Naive B cell (primary cell): ENCODE measurements at regions not wholly inside any gene's neighbourhood (a gene's known extent, or its start where the extent isn't known, plus 50 kb on each side); places are given as distances from the start of the nearest gene placed in this dataset.

ENCODE experiments used
- ATAC-seq, 2 donors: fragments of 150-1000 bp; cut with Tn5 transposase; 2 replicates each; pipeline ENCODE4 v1.10.0; 2021; ENCODE audit warnings: low read depth in 2 of 2, mild to moderate bottlenecking in 2 of 2, moderate library complexity in 2 of 2
- DNase-seq: peaks from one replicate; pipeline ENCODE4 v3.0.0; 2022
- H3K27ac Mint-ChIP-seq, 6 donors: one replicate each; pipeline ENCODE4 v1.8.0; 2020 to 2022; ENCODE audit warnings: mild to moderate bottlenecking in 6 of 6, mixed read lengths in 6 of 6, moderate library complexity in 5 of 6, inconsistent platforms in 2 of 6
- H3K27me3 Mint-ChIP-seq, 3 donors: one replicate each; pipeline ENCODE4 v1.8.0; 2021 to 2022; ENCODE audit warnings: mixed read lengths in 3 of 3, mild to moderate bottlenecking in 1 of 3
- H3K36me3 Mint-ChIP-seq, 2 donors: one replicate each; pipeline ENCODE4 v1.8.0; 2020 to 2022; ENCODE audit warnings: mixed read lengths in 2 of 2, inconsistent platforms in 1 of 2, mild to moderate bottlenecking in 1 of 2
- H3K4me1 Mint-ChIP-seq, 3 donors: one replicate each; pipeline ENCODE4 v1.8.0; 2020 to 2022; ENCODE audit warnings: mixed read lengths in 3 of 3, inconsistent platforms in 1 of 3, mild to moderate bottlenecking in 1 of 3, moderate library complexity in 1 of 3
- H3K4me3 Mint-ChIP-seq, 8 donors: one replicate each; pipeline ENCODE4 v1.8.0; 2020 to 2022; ENCODE audit warnings: mild to moderate bottlenecking in 8 of 8, mixed read lengths in 8 of 8, moderate library complexity in 8 of 8, inconsistent platforms in 2 of 8
- H3K9me3 Mint-ChIP-seq, 7 donors: one replicate each; pipeline ENCODE4 v1.8.0; 2020 to 2022; ENCODE audit warnings: mixed read lengths in 7 of 7, mild to moderate bottlenecking in 5 of 7, inconsistent platforms in 2 of 7, moderate library complexity in 1 of 7

DNA sequence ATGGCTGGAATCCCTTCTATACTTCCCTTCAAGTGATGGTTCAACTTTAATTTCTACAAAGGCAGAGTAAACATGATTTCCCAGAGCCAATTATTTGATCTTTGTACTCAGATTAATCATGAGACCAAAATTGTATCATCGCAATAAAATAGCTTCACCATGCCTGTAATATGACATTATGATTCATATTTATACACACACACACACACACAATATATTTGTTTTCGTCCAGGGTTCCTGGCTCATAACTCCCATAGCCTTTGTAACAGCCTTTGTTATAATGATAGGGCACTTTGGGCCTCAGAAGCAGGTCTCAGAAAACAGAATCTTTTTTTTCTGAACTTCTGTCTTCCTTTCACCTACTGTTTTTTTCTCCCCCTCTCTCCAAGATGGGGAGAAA is 270.6 kb downstream of the ADGRA3 start:
- DNase-seq (no peak), ATAC-seq (no peak)
- Mint-ChIP-seq H3K27me3 (no peaks in the 10 kb centered on the region), H3K36me3 (no peaks in the 10 kb centered on the region), H3K9me3 (peaks cover 0 to 7% (median 0%) of the 10 kb centered on the region in 7 donors), H3K27ac (no peak overlapping the region), H3K4me1 (no peaks in the 10 kb centered on the region), H3K4me3 (no peak overlapping the region)

DNA sequence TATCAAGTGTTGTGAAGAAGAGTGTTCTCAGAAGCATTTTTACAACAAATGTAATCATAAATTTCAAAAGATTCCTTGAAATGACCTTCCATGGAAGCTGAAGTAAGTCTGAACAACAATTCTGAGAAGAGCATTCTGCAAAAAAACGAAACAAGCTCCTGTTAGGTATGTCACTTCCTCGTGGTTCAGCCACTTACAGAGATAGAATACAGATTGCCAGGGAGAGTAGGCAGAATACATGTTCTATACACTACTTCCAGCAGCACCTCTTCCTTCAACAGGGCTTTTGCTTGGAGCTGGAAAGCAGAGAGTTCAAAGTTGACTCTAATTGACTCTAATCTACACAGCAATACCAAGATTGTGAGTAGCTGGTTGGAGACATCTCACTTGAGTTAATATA is 274.5 kb downstream of the ADGRA3 start:
- DNase-seq (no peak), ATAC-seq (no peak)
- Mint-ChIP-seq H3K4me3 (no peak overlapping the region), H3K27me3 (peaks cover 0 to 2% (median 0%) of the 10 kb centered on the region in 3 donors), H3K36me3 (no peaks in the 10 kb centered on the region), H3K9me3 (peaks cover 0 to 10% (median 1%) of the 10 kb centered on the region in 7 donors), H3K27ac (no peak overlapping the region), H3K4me1 (peaks cover 0 to 7% (median 0%) of the 10 kb centered on the region in 3 donors)

DNA sequence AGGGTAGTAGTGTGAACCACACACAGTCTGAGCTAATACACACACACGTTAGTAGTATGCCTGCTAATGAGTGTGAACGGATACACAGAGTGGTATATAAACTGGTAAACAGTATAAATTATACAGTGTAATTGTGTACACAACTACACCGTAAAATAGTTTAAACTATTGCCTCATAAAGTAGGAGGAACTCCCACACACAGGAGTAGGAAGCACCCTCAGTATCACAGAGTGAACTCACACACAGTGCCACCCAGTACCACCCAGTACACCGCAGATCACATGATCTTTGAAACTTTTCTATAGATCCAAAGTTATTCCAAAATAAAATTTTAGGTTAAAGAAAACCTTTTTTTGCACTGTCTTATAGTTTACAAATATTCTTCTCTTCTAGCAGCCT is 275.1 kb downstream of the ADGRA3 start:
- Mint-ChIP-seq H3K36me3 (no peaks in the 10 kb centered on the region), H3K4me1 (peaks cover 0 to 7% (median 0%) of the 10 kb centered on the region in 3 donors), H3K27ac (no peak overlapping the region), H3K9me3 (peaks cover 0 to 14% (median 3%) of the 10 kb centered on the region in 7 donors), H3K27me3 (peaks cover 0 to 6% (median 0%) of the 10 kb centered on the region in 3 donors), H3K4me3 (no peak overlapping the region)
- no peak for ATAC-seq
- no peak for DNase-seq

DNA sequence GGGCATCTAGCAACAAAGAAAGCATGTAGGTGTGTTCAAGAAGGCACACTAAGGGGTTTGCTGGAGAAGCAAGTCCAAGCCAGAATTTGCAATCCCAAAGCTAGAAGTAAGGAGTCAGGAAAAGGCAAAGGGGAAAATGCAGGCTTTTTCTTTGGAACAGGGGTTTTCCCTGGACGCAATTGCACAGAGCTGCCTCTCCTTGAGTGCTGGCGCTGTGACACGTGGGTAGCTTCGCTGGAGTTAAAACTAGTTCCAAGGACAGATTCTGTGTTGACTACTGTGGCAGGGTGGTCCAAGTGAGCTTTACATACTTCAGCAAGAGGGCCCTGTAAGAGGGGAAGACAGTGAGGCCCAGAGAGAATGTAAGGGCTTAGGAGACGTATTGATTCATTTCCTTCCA is 277.1 kb downstream of the ADGRA3 start:
- Mint-ChIP-seq H3K4me3 (peak overlapping the region in 1 of 8 donors; percentile 35), H3K9me3 (peaks cover 0 to 14% (median 3%) of the 10 kb centered on the region in 7 donors), H3K27ac (no peak overlapping the region), H3K27me3 (peaks cover 0 to 6% (median 0%) of the 10 kb centered on the region in 3 donors), H3K4me1 (peaks cover 0 to 7% (median 0%) of the 10 kb centered on the region in 3 donors), H3K36me3 (no peaks in the 10 kb centered on the region)
- no peak for ATAC-seq
- no peak for DNase-seq

DNA sequence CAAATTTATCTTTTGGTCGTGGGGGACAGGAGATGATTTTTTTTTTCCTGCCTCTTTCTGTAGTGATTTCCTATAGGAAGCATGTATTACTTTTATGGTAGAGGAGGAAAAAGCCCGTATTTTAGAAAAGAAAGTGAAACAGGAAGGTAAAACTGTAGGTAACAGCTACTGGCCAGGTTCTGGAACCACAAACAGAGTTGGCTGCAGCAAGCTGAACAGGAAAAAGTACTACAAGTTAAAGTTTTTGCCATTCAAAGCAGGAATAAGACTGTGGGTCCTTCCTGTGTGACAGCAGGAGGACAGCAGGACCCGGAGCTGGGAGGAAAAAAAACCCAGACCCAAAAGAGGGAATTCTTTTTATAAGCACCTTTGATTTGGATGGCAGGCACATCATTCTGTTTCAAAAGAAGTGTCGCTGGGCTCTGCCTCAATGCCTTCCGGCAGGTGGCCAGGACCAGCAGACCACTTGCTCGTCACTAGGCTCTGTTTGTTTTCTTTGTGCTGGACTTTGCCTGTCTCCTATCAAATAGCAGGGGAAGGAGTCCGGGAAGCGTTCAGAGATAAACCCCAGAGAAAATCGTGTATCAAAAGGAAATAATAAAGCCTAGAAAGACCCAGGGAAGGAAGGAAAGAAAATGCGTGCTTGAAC is 277.9 kb downstream of the ADGRA3 start:
- H3K36me3 Mint-ChIP-seq, result no peaks in the 10 kb centered on the region
- peaks cover 0 to 14% (median 3%) of the 10 kb centered on the region in 7 donors for H3K9me3 Mint-ChIP-seq
- ATAC-seq (no peak), DNase-seq (no peak)
- H3K27ac Mint-ChIP-seq, result no peak overlapping the region
- H3K4me3 Mint-ChIP-seq, result peak overlapping the region in 6 of 8 donors; percentile 5 to 77 (median 34)
- H3K27me3 Mint-ChIP-seq, result peaks cover 0 to 6% (median 0%) of the 10 kb centered on the region in 3 donors
- peaks cover 0 to 7% (median 0%) of the 10 kb centered on the region in 3 donors for H3K4me1 Mint-ChIP-seq

DNA sequence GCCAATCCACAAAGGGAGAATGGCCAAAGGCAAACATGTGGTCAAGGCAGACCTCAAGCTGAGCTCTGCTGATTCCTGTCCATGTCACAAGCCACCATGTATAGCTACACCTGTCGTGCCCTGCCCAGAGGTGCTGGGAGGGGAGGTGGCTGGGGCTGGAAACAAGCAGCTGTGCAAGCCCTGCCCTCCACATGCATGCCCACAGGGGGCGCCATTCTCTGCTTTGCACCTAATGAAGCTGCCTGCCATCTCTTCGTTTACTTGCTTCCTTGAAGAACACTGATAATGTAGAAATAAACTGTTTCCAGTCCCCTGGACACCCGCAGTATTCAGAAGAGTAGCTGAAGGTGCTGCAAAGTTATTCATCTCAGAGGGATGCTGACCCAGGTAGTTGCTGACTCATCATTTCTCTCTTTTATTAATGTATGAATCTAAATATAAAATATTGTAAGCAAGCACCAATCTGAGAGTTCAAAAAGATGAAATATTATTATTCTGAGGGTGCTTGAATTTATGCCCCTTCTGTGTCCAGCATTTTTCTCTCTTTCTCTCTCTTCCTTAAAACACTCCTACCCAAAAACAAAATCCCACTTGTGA is 278.6 kb downstream of the ADGRA3 start:
- Mint-ChIP-seq H3K27ac (no peak overlapping the region), H3K27me3 (peaks cover 0 to 6% (median 0%) of the 10 kb centered on the region in 3 donors), H3K9me3 (peaks cover 0 to 14% (median 3%) of the 10 kb centered on the region in 7 donors), H3K36me3 (no peaks in the 10 kb centered on the region), H3K4me1 (peaks cover 0 to 7% (median 0%) of the 10 kb centered on the region in 3 donors), H3K4me3 (peak overlapping the region in 5 of 8 donors; percentile 25 to 77 (median 35))
- ATAC-seq (peak in 1 of 2 donors; percentile 48), DNase-seq (peak; percentile 6)

DNA sequence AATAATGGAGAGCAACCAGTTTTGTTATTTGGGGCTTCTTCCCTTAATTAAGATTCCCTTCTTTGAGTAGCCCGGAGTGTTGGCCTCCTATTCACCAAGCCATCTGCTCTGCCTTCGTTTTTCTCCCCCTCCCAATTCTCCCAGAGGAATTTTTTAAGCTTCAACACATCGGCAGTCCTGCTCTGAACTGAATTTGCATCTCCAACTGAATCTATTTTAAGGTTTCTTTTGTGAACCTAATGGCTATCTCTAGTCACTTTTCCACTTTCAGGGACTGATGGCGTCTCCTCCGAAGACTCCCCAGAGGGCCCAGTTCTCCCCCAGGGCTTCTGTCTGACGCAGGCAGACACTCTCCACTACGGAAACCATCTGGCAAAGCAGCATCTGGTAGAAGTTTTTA is 280.2 kb downstream of the ADGRA3 start:
- Mint-ChIP-seq H3K4me3 (no peak overlapping the region), H3K4me1 (peaks cover 0 to 7% (median 0%) of the 10 kb centered on the region in 3 donors), H3K27ac (no peak overlapping the region), H3K9me3 (peaks cover 0 to 14% (median 3%) of the 10 kb centered on the region in 7 donors), H3K27me3 (peaks cover 0 to 6% (median 0%) of the 10 kb centered on the region in 3 donors), H3K36me3 (no peaks in the 10 kb centered on the region)
- ATAC-seq (no peak), DNase-seq (no peak)

DNA sequence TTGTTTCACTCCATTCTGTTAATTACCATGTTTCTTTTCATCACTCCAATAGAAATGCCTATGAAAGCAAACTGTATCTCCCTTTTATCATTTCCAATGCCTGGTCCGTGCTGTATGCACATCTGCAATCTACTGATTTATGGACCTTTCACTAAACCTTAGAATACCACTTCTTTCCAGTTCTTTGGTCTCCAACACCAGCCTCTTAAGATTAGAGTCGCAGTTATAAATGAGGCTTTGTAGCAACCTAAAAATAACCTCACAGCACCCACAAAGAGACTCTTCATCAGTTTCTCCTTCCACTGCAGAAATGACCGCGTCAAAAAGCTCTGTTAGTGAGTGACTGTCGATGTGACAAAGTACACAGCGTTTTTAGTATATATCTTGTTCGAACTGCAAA is 282.6 kb downstream of the ADGRA3 start:
- H3K4me3 Mint-ChIP-seq, result no peak overlapping the region
- no peak overlapping the region for H3K27ac Mint-ChIP-seq

DNA sequence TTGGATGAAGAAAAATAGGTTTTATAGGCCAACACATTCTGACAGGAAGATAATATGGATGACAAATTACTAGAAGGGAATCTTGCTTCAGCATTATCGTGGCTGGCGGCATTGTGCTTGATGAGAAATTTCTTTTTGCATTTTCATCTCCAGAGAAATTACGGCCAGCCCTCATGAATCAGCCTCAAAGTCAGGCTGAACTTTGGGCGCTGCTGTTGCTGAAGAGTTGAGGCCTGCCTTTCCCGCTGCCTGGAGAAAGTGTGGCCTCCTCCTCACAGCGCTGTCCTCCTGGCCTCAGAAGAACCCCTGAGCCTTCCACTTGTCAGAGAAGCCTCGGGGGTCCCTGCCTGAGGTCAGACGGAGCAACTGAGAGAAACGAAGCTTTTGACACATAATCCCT is 272.4 kb upstream of the KCNIP4 start:
- Mint-ChIP-seq H3K4me3 (no peak overlapping the region), H3K4me1 (no peaks in the 10 kb centered on the region), H3K27me3 (no peaks in the 10 kb centered on the region), H3K36me3 (no peaks in the 10 kb centered on the region), H3K9me3 (peaks cover 0 to 11% (median under 1%) of the 10 kb centered on the region in 7 donors), H3K27ac (no peak overlapping the region)
- DNase-seq, result no peak
- ATAC-seq, result no peak

More for the DNA sequence above, 282.6 kb downstream of the ADGRA3 start:
- DNase-seq, result no peak
- Mint-ChIP-seq H3K9me3 (peaks cover 0 to 8% (median 7%) of the 10 kb centered on the region in 7 donors), H3K36me3 (no peaks in the 10 kb centered on the region), H3K4me1 (peaks cover 0 to 5% (median 0%) of the 10 kb centered on the region in 3 donors), H3K27me3 (peaks cover 0 to 6% (median 0%) of the 10 kb centered on the region in 3 donors)
- ATAC-seq, result no peak

DNA sequence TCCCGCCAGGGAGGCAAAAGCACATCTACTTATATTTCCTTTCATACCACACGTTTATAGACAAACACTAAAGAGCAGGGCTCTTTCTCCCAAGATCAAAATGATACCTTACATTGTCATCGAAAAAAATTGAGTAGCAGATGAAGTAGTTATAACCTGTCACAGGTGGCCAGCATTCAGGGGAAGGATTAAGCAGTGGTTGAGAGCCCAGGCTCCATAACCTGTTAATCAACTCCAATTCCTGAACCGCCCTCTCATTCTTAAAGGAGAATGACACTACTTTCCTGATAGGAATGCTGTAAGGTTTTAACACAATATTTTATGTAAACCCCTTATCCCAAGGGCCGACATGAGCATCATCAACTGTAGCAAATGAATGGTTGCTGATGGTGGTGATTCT is 268.9 kb upstream of the KCNIP4 start:
- Mint-ChIP-seq H3K4me1 (no peaks in the 10 kb centered on the region), H3K27me3 (peaks cover 0 to 4% (median 0%) of the 10 kb centered on the region in 3 donors), H3K27ac (no peak overlapping the region), H3K36me3 (no peaks in the 10 kb centered on the region), H3K4me3 (no peak overlapping the region), H3K9me3 (peaks cover 0 to 13% (median 2%) of the 10 kb centered on the region in 7 donors)
- no peak for DNase-seq
- no peak for ATAC-seq

DNA sequence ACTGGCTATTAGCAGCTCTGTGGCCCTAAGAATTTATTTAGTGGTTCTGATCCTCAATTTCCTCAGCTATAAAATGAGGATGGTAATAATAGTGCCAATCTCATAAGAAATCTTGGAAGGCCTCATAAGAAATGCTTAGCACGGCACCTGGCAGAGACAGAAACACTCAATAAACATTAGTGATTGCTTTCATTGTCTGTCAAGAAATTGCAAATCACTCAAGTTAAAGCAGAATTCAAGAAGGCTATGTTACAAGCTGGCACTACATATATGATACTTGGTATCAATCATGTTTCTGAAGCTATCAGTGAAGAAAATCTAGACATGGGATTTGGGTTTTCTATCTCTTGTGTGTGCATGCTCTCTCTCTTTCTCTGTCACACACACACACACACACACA is 267.7 kb upstream of the KCNIP4 start:
- Mint-ChIP-seq H3K9me3 (peaks cover 0 to 15% (median 2%) of the 10 kb centered on the region in 7 donors), H3K4me3 (no peak overlapping the region), H3K27me3 (peaks cover 0 to 4% (median 0%) of the 10 kb centered on the region in 3 donors), H3K4me1 (no peaks in the 10 kb centered on the region), H3K36me3 (no peaks in the 10 kb centered on the region), H3K27ac (no peak overlapping the region)
- ATAC-seq, result no peak
- no peak for DNase-seq

DNA sequence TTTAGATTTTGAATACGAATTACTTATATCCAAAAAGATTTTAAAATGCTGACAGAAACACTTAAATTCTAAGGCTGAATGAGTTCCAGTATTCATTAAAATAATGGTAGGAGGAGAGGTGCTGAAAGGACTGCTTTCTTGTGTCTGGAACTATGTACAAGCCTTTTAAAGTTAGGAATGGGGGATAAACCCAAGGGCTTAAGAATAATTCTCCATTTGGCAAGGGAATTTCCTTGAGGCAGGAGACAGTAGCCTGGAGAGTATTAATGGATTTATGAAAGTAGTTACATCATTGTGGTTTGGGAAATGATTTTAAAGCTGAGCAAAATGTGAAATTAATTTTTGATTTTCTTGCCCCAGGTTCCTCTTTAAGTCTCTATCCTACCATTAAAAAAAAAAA is 266.5 kb upstream of the KCNIP4 start:
- peaks cover 0 to 10% (median 2%) of the 10 kb centered on the region in 7 donors for H3K9me3 Mint-ChIP-seq
- DNase-seq, result no peak
- H3K4me1 Mint-ChIP-seq, result no peaks in the 10 kb centered on the region
- H3K36me3 Mint-ChIP-seq, result no peaks in the 10 kb centered on the region
- peaks cover 0 to 4% (median 0%) of the 10 kb centered on the region in 3 donors for H3K27me3 Mint-ChIP-seq
- ATAC-seq, result no peak
- H3K27ac Mint-ChIP-seq, result no peak overlapping the region
- H3K4me3 Mint-ChIP-seq, result no peak overlapping the region

DNA sequence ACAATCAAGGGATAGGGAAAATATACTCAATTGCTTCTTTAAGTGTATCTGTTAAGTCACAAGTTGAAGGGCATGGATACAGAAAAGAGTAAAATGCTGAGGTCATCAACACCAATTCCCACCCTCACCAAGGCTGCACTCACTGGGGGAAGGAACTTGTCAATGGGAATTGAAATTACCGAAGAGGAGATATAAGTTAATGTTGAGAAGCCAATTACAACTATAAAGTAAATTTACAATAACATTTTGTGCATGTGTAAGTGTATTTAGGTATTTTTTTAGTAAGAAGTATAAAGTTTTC is 255.1 kb upstream of the KCNIP4 start:
- Mint-ChIP-seq H3K9me3 (peaks cover 0 to 5% (median 1%) of the 10 kb centered on the region in 7 donors), H3K27ac (no peak overlapping the region), H3K4me1 (no peaks in the 10 kb centered on the region), H3K36me3 (no peaks in the 10 kb centered on the region), H3K27me3 (no peaks in the 10 kb centered on the region), H3K4me3 (no peak overlapping the region)
- ATAC-seq, result no peak
- no peak for DNase-seq
